OCI-LY3 (cell line): ENCODE measurements at regions not wholly inside any gene's neighbourhood (a gene's known extent, or its start where the extent isn't known, plus 50 kb on each side); places are given as distances from the start of the nearest gene placed in this dataset.

Source experiments
- H2AFZ ChIP-seq: fragments of 200-600, 300-600 bp; shearing (Covaris generic); 2 replicates; pipeline ENCODE4 v1.6.0; 2014; ENCODE audit warnings: antibody characterized with exemption, low read depth, low read length
- H3K27ac ChIP-seq: fragments of 200-600, 300-600 bp; sonication (generic); 2 replicates; pipeline ENCODE4 v1.5.1; 2014; ENCODE audit warnings: mild to moderate bottlenecking, low read length, moderate library complexity, mixed read lengths
- H3K27me3 ChIP-seq: fragments of 200-600, 300-600 bp; sonication (generic); 2 replicates; pipeline ENCODE4 v1.6.1; 2014; ENCODE audit warnings: low read depth, low read length, mixed read lengths
- H3K36me3 ChIP-seq: fragments of 200-600, 300-600 bp; sonication (generic); replicated peaks from 2 replicates; pipeline ENCODE3; 2014; ENCODE audit warnings: low read depth, low read length, mixed read lengths
- H3K4me1 ChIP-seq: fragments of 300-600, 200-600 bp; sonication (generic); 2 replicates; pipeline ENCODE4 v1.6.1; 2014; ENCODE audit warnings: low read length, mixed read lengths
- H3K4me2 ChIP-seq: fragments of 200-600, 300-600 bp; sonication (generic); 2 replicates; pipeline ENCODE4 v1.6.1; 2014; ENCODE audit warnings: low read length, mixed read lengths
- H3K4me3 ChIP-seq: fragments of 300-600, 200-600 bp; sonication (generic); 2 replicates; pipeline ENCODE4 v1.5.1; 2014; ENCODE audit warnings: antibody characterized with exemption, mild to moderate bottlenecking, low read length, moderate library complexity
- H3K79me2 ChIP-seq: fragments of 300-600, 200-600 bp; shearing (Covaris generic); 2 replicates; pipeline ENCODE4 v1.6.1; 2014; ENCODE audit warnings: mild to moderate bottlenecking, low read length, mixed read lengths
- H3K9ac ChIP-seq: fragments of 300-600, 200-600 bp; shearing (Covaris generic); 2 replicates; pipeline ENCODE4 v1.6.0; 2014; ENCODE audit warnings: mild to moderate bottlenecking, low read length, moderate library complexity
- H3K9me3 ChIP-seq: fragments of 200-600, 300-600 bp; shearing (Covaris generic); 2 replicates; pipeline ENCODE4 v1.6.1; 2014; ENCODE audit warnings: low read length, mixed read lengths; ENCODE audit not compliant: insufficient read depth
- H4K20me1 ChIP-seq: fragments of 200-600, 300-600 bp; sonication (generic); 2 replicates; pipeline ENCODE4 v1.6.1; 2016; ENCODE audit warnings: low read length, mixed read lengths; ENCODE audit not compliant: insufficient read depth
- EZH2phosphoT487 ChIP-seq: fragments of 200-600 bp; shearing (Covaris generic); IDR thresholded peaks from 2 replicates; pipeline ENCODE4 v1.6.1; 2018; ENCODE audit warnings: antibody characterized with exemption, mixed run types, low read depth
- TF ChIP-seq, protein P1 (sequence below): fragments of 200-600, 300-600 bp; sonication (generic); IDR thresholded peaks from 2 replicates; pipeline ENCODE4 v1.5.1; 2014; ENCODE audit warnings: antibody characterized with exemption, low read length, low read depth

DNA sequence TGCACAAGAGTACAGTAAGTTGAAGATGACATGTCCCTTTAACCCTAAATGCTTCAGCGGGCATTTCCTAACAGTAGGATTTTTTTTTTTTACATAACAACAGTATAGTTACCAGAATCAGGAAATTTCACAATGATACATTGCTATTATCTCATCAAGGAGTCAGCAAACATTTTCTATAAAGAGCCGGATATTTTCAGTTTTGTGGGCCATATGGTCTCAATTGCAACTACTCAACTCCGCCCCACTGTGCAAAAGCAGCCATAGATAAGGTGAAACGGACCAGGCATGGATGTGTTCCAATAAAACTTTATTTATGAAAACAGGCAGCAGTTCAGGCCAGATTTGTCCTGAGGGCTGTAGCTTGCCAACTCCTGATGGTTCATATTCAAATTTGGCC is 130.6 kb downstream of the SMAD6 start:
- TF ChIP-seq, protein P1, sequence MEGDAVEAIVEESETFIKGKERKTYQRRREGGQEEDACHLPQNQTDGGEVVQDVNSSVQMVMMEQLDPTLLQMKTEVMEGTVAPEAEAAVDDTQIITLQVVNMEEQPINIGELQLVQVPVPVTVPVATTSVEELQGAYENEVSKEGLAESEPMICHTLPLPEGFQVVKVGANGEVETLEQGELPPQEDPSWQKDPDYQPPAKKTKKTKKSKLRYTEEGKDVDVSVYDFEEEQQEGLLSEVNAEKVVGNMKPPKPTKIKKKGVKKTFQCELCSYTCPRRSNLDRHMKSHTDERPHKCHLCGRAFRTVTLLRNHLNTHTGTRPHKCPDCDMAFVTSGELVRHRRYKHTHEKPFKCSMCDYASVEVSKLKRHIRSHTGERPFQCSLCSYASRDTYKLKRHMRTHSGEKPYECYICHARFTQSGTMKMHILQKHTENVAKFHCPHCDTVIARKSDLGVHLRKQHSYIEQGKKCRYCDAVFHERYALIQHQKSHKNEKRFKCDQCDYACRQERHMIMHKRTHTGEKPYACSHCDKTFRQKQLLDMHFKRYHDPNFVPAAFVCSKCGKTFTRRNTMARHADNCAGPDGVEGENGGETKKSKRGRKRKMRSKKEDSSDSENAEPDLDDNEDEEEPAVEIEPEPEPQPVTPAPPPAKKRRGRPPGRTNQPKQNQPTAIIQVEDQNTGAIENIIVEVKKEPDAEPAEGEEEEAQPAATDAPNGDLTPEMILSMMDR: no peak
- TF ChIP-seq EZH2phosphoT487: no peak
- Histone ChIP-seq H3K4me3 (no peak overlapping the region), H3K4me2 (no peak overlapping the region), H3K36me3 (no peaks in the 10 kb centered on the region), H2AFZ (no peak overlapping the region), H3K9me3 (no peaks in the 10 kb centered on the region), H3K27ac (no peak overlapping the region), H4K20me1 (no peaks in the 10 kb centered on the region), H3K9ac (no peak overlapping the region), H3K4me1 (peaks cover 8% of the 10 kb centered on the region), H3K79me2 (no peaks in the 10 kb centered on the region), H3K27me3 (no peaks in the 10 kb centered on the region)

DNA sequence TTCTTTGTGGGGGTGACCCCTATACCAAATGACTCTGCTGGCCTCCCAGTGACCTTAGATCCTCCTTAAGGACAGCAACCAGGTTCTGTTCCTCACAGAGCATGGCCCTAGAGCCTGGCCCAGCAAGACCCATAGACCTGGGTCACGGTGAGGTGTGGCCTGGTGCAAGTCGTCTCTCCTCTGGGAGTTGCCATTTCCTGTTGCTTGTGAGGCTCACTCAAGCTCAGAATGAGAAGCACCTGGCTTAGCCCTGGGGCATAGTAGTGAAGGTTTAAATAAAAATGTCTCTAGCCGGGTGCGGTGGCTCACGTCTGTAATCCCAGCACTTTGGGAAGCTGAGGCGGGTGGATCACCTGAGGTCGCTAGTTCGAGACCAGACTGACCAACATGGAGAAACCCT is 131.3 kb downstream of the SMAD6 start:
- no peak overlapping the region for H3K27ac ChIP-seq
- H3K9me3 ChIP-seq: no peaks in the 10 kb centered on the region
- no peak overlapping the region for H3K4me3 ChIP-seq
- peaks cover 8% of the 10 kb centered on the region for H3K4me1 ChIP-seq
- no peak overlapping the region for H3K9ac ChIP-seq
- TF ChIP-seq, protein P1: no peak
- no peak for TF ChIP-seq EZH2phosphoT487
- 0 out of 2 replicates have a peak overlapping the region, but pooled peaks have one; percentile 14 for H3K4me2 ChIP-seq
- H3K27me3 ChIP-seq: no peaks in the 10 kb centered on the region
- H4K20me1 ChIP-seq: no peaks in the 10 kb centered on the region
- H3K36me3 ChIP-seq: no peaks in the 10 kb centered on the region
- H3K79me2 ChIP-seq: no peaks in the 10 kb centered on the region
- H2AFZ ChIP-seq: no peak overlapping the region; the same call in 1 of the 2 replicates

DNA sequence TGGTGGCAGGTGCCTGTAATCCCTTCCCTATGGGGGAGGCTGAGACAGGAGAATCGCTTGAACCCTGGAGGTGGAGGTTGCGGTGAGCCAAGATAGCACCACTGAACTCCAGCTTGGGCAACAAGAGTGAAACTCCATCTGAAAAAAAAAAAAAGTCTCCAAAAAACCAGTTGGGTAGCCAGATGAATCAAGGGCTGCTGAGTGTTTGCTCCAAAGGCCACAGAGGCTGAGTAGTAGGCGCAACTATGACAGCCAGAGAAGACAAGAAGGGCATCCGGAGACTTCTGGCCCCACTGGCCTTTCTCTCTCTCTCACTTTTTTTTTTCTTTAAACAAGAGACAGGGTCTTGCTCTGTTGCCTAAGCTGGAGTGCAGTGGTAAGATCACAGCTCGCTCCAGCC is 131.8 kb downstream of the SMAD6 start:
- no peak overlapping the region for H3K27ac ChIP-seq
- H3K79me2 ChIP-seq: no peaks in the 10 kb centered on the region
- no peak overlapping the region for H3K9ac ChIP-seq
- H3K4me1 ChIP-seq: peaks cover 8% of the 10 kb centered on the region
- no peaks in the 10 kb centered on the region for H3K27me3 ChIP-seq
- no peak for TF ChIP-seq EZH2phosphoT487
- TF ChIP-seq, protein P1: no peak
- H3K36me3 ChIP-seq: no peaks in the 10 kb centered on the region
- H2AFZ ChIP-seq: no peak overlapping the region
- no peaks in the 10 kb centered on the region for H3K9me3 ChIP-seq
- no peak overlapping the region for H3K4me2 ChIP-seq
- H4K20me1 ChIP-seq: no peaks in the 10 kb centered on the region
- H3K4me3 ChIP-seq: no peak overlapping the region

DNA sequence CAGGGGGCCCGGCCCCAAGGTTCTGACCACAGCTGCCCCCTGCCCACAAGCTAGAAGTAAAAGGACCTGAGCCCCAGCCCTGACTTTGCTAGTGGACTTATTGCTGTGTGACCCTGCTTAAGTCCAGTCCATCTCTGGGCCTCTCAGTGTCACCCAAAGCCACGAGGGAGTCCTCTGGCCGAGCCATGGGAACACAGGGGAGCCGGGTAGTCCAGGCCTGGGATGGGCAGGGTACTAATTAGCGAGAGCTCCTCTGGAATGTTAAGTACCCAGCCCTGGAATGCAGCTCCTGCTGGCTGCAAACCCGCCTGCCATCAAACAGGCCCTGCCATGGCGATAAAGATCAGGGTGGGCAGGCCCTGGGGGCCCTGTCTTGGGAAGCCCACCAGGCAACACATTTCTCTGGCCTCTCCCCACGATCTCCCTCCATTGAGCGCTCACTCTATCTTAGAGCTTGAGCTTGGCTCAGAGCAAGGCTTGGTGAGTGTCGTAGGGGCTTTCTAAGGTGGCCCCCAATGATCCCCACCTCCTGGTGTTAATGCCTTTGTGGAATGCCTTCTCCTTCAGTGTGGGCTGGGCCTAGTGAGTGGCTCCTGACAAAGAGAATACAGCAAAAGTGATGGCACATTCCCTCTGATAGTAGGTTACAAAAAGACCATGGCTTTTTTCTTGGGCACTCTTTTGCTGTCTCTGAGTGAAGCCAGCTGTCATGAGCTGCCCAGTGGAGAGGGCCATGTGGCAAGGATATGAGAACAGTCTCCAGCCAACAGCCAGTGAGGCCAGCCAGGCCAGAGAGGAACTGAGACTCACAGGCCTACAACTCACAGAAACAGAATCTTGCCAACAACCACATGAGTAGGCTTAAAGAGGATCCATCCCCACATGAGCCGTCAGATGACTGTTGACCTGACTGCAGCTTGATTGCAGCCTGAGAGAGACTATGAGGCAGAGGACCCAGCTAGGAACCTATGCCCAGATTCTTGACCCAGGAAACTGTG is 133.1 kb downstream of the SMAD6 start:
- no peaks in the 10 kb centered on the region for H3K79me2 ChIP-seq
- H3K9ac ChIP-seq: no peak overlapping the region
- H3K4me2 ChIP-seq: no peak overlapping the region
- peaks cover 8% of the 10 kb centered on the region for H3K4me1 ChIP-seq
- no peak overlapping the region for H3K27ac ChIP-seq
- no peaks in the 10 kb centered on the region for H3K9me3 ChIP-seq
- no peaks in the 10 kb centered on the region for H3K36me3 ChIP-seq
- H3K27me3 ChIP-seq: no peaks in the 10 kb centered on the region
- no peak overlapping the region for H3K4me3 ChIP-seq
- no peak overlapping the region for H2AFZ ChIP-seq
- H4K20me1 ChIP-seq: no peaks in the 10 kb centered on the region
- no peak for TF ChIP-seq EZH2phosphoT487
- TF ChIP-seq, protein P1: no peak
